Fibroblast of the aortic adventitia (primary cell): ENCODE measurements at regions not wholly inside any gene's neighbourhood (a gene's known extent, or its start where the extent isn't known, plus 50 kb on each side); places are given as distances from the start of the nearest gene placed in this dataset.

Experiments
- DNase-seq: peaks from one replicate; pipeline ENCODE4 v3.0.0-alpha.2; 2010; ENCODE audit warnings: low read depth
- H3K4me3 ChIP-seq: 2 replicates; pipeline ENCODE4 v1.5.1; 2011; ENCODE audit warnings: low read depth, mild to moderate bottlenecking, control low read depth, low read length, moderate library complexity
- CTCF ChIP-seq: IDR thresholded peaks from 2 replicates; pipeline ENCODE4 v1.5.1; 2011; ENCODE audit warnings: mild to moderate bottlenecking, low read length, control low read depth, inconsistent platforms; ENCODE audit not compliant: insufficient read depth

- TF ChIP-seq CTCF, result no peak
These were observed 143.3 kb downstream of the GADD45G start for GRCh38 chr9:89748021-89748670.

GRCh38 chr9:89748831-89749499 is 144.2 kb downstream of the GADD45G start:
- no peak for DNase-seq
- no peak overlapping the region for H3K4me3 ChIP-seq
- TF ChIP-seq CTCF, result no peak

More at GRCh38 chr9:89748021-89748670, 143.3 kb downstream of the GADD45G start:
- H3K4me3 ChIP-seq, result no peak overlapping the region
- no peak for DNase-seq

GRCh38 chr9:89749500-89750116 is 144.8 kb downstream of the GADD45G start:
- no peak for DNase-seq
- no peak overlapping the region for H3K4me3 ChIP-seq
- no peak for TF ChIP-seq CTCF

- TF ChIP-seq CTCF, result no peak
- DNase-seq, result no peak
These were observed 145.4 kb downstream of the GADD45G start for GRCh38 chr9:89750117-89750791.

GRCh38 chr9:89751079-89751825 is 146.4 kb downstream of the GADD45G start:
- H3K4me3 ChIP-seq, result no peak overlapping the region
- no peak for DNase-seq
- no peak for TF ChIP-seq CTCF

More at GRCh38 chr9:89750117-89750791, 145.4 kb downstream of the GADD45G start:
- H3K4me3 ChIP-seq, result no peak overlapping the region

- no peak for TF ChIP-seq CTCF
- no peak overlapping the region for H3K4me3 ChIP-seq
- DNase-seq, result no peak
These were observed 147.3 kb downstream of the GADD45G start for GRCh38 chr9:89752154-89752553.
